ENCODE measurements at regions not wholly inside any gene's neighbourhood (a gene's known extent, or its start where the extent isn't known, plus 50 kb on each side); places are given as distances from the start of the nearest gene placed in this dataset.

- Histone ChIP-seq H3K27me3 (no peaks in the 10 kb centered on the region), H3K4me2 (no peak overlapping the region), H3K9me3 (no peaks in the 10 kb centered on the region), H3K4me3 (no peak overlapping the region), H4K20me1 (no peaks in the 10 kb centered on the region), H3K27ac (no peak overlapping the region), H3K9ac (no peak overlapping the region), H3K4me1 (no peaks in the 10 kb centered on the region), H3K36me3 (no peaks in the 10 kb centered on the region)
- TF ChIP-seq Cebpa-rat (IDR thresholded peaks at IDR 0.05): no peak
Observed at GRCh38 chr4:126364311-126364911, 1049.7 kb downstream of the FAT4 start.

- Histone ChIP-seq H3K27ac (no peak overlapping the region), H3K9ac (no peak overlapping the region), H4K20me1 (no peaks in the 10 kb centered on the region), H3K4me3 (no peak overlapping the region), H3K4me2 (no peak overlapping the region), H3K4me1 (no peaks in the 10 kb centered on the region), H3K9me3 (no peaks in the 10 kb centered on the region), H3K36me3 (no peaks in the 10 kb centered on the region), H3K27me3 (no peaks in the 10 kb centered on the region)
- no peak for TF ChIP-seq Cebpa-rat (IDR thresholded peaks at IDR 0.05)
Observed at GRCh38 chr4:126369076-126369475, 1054.3 kb downstream of the FAT4 start.

GRCh38 chr4:126372634-126373033 is 1057.9 kb downstream of the FAT4 start:
- no peaks in the 10 kb centered on the region for H4K20me1 ChIP-seq
- no peaks in the 10 kb centered on the region for H3K27me3 ChIP-seq
- no peak overlapping the region for H3K27ac ChIP-seq
- no peak overlapping the region for H3K4me3 ChIP-seq
- H3K36me3 ChIP-seq: no peaks in the 10 kb centered on the region
- no peak overlapping the region for H3K4me2 ChIP-seq
- H3K4me1 ChIP-seq: no peaks in the 10 kb centered on the region
- no peak for TF ChIP-seq Cebpa-rat (IDR thresholded peaks at IDR 0.05)
- no peaks in the 10 kb centered on the region for H3K9me3 ChIP-seq
- H3K9ac ChIP-seq: no peak overlapping the region

GRCh38 chr4:126375462-126376054 is 1060.8 kb downstream of the FAT4 start:
- no peak for TF ChIP-seq Cebpa-rat (IDR thresholded peaks at IDR 0.05)
- Histone ChIP-seq H3K9ac (no peak overlapping the region), H3K9me3 (no peaks in the 10 kb centered on the region), H3K4me1 (no peaks in the 10 kb centered on the region), H4K20me1 (no peaks in the 10 kb centered on the region), H3K4me2 (no peak overlapping the region), H3K36me3 (no peaks in the 10 kb centered on the region), H3K27me3 (no peaks in the 10 kb centered on the region), H3K4me3 (no peak overlapping the region), H3K27ac (no peak overlapping the region)

- no peak for TF ChIP-seq Cebpa-rat (IDR thresholded peaks at IDR 0.05)
- no peak overlapping the region for H3K4me2 ChIP-seq
Observed at GRCh38 chr4:126385954-126386353, 1071.2 kb downstream of the FAT4 start.

GRCh38 chr4:126386512-126386911 is 1071.8 kb downstream of the FAT4 start:
- Histone ChIP-seq H3K27ac (no peak overlapping the region), H3K4me2 (no peak overlapping the region), H3K36me3 (no peaks in the 10 kb centered on the region), H3K4me1 (no peaks in the 10 kb centered on the region), H3K9ac (no peak overlapping the region), H4K20me1 (no peaks in the 10 kb centered on the region), H3K9me3 (no peaks in the 10 kb centered on the region), H3K27me3 (no peaks in the 10 kb centered on the region), H3K4me3 (no peak overlapping the region)
- TF ChIP-seq Cebpa-rat (IDR thresholded peaks at IDR 0.05): no peak

More at GRCh38 chr4:126385954-126386353, 1071.2 kb downstream of the FAT4 start:
- no peak overlapping the region for H3K27ac ChIP-seq
- H3K9me3 ChIP-seq: no peaks in the 10 kb centered on the region
- H3K4me3 ChIP-seq: no peak overlapping the region
- H3K4me1 ChIP-seq: no peaks in the 10 kb centered on the region
- no peak overlapping the region for H3K9ac ChIP-seq
- no peaks in the 10 kb centered on the region for H3K27me3 ChIP-seq
- no peaks in the 10 kb centered on the region for H3K36me3 ChIP-seq
- H4K20me1 ChIP-seq: no peaks in the 10 kb centered on the region

GRCh38 chr4:126395664-126396063 is 1080.9 kb downstream of the FAT4 start:
- no peaks in the 10 kb centered on the region for H3K9me3 ChIP-seq
- no peaks in the 10 kb centered on the region for H3K4me1 ChIP-seq
- no peaks in the 10 kb centered on the region for H4K20me1 ChIP-seq
- no peak overlapping the region for H3K4me2 ChIP-seq
- TF ChIP-seq Cebpa-rat (IDR thresholded peaks at IDR 0.05): no peak
- no peak overlapping the region for H3K27ac ChIP-seq
- H3K9ac ChIP-seq: no peak overlapping the region
- no peak overlapping the region for H3K4me3 ChIP-seq
- H3K36me3 ChIP-seq: no peaks in the 10 kb centered on the region
- no peaks in the 10 kb centered on the region for H3K27me3 ChIP-seq

- Histone ChIP-seq H3K4me3 (no peak overlapping the region), H3K27ac (no peak overlapping the region), H3K9ac (no peak overlapping the region), H3K4me1 (no peaks in the 10 kb centered on the region), H3K27me3 (no peaks in the 10 kb centered on the region), H3K4me2 (no peak overlapping the region), H4K20me1 (no peaks in the 10 kb centered on the region), H3K9me3 (no peaks in the 10 kb centered on the region), H3K36me3 (no peaks in the 10 kb centered on the region)
- TF ChIP-seq Cebpa-rat (IDR thresholded peaks at IDR 0.05): no peak
Observed at GRCh38 chr4:126396121-126396520, 1081.4 kb downstream of the FAT4 start.

- Histone ChIP-seq H3K4me1 (no peaks in the 10 kb centered on the region), H3K27me3 (no peaks in the 10 kb centered on the region), H3K27ac (no peak overlapping the region), H3K4me2 (no peak overlapping the region), H4K20me1 (no peaks in the 10 kb centered on the region), H3K9ac (no peak overlapping the region), H3K9me3 (no peaks in the 10 kb centered on the region), H3K36me3 (no peaks in the 10 kb centered on the region), H3K4me3 (no peak overlapping the region)
- TF ChIP-seq Cebpa-rat (IDR thresholded peaks at IDR 0.05): no peak
Observed at GRCh38 chr4:126396703-126397102, 1081.9 kb downstream of the FAT4 start.

GRCh38 chr4:126404549-126404948 is 1089.8 kb downstream of the FAT4 start:
- no peak for TF ChIP-seq Cebpa-rat (IDR thresholded peaks at IDR 0.05)
- H3K9ac ChIP-seq: no peak overlapping the region
- H3K4me1 ChIP-seq: no peaks in the 10 kb centered on the region
- H3K4me2 ChIP-seq: no peak overlapping the region
- no peak overlapping the region for H3K4me3 ChIP-seq
- H4K20me1 ChIP-seq: no peaks in the 10 kb centered on the region
- no peak overlapping the region for H3K27ac ChIP-seq
- no peaks in the 10 kb centered on the region for H3K36me3 ChIP-seq
- H3K9me3 ChIP-seq: no peaks in the 10 kb centered on the region
- H3K27me3 ChIP-seq: no peaks in the 10 kb centered on the region

Data from BLaER1 (cell line).